T-helper 1 cell (primary cell): ENCODE measurements at regions not wholly inside any gene's neighbourhood (a gene's known extent, or its start where the extent isn't known, plus 50 kb on each side); places are given as distances from the start of the nearest gene placed in this dataset.

Source experiments
- DNase-seq, 5 donors: peaks; one replicate each; pipeline ENCODE4 v3.0.0-alpha.2; 2012 to 2020

- no peak for DNase-seq
Measured at GRCh38 chr3:35322070-35322469, 317.3 kb upstream of the ARPP21 start.

- no peak for DNase-seq
Measured at GRCh38 chr3:35335703-35336102, 303.6 kb upstream of the ARPP21 start.

- no peak for DNase-seq
Measured at GRCh38 chr3:35336601-35337000, 302.7 kb upstream of the ARPP21 start.

- DNase-seq = no peak
Measured at GRCh38 chr3:35338186-35338585, 301.1 kb upstream of the ARPP21 start.

GRCh38 chr3:35380196-35380595 lies 259.1 kb upstream of the ARPP21 start:
- DNase-seq = no peak

GRCh38 chr3:35383216-35383615 lies 256.1 kb upstream of the ARPP21 start:
- DNase-seq = no peak

- no peak for DNase-seq
Measured at GRCh38 chr3:35383719-35384555, 255.4 kb upstream of the ARPP21 start.

- no peak for DNase-seq
Measured at GRCh38 chr3:35385271-35385670, 254.1 kb upstream of the ARPP21 start.

GRCh38 chr3:35389907-35390306 lies 249.4 kb upstream of the ARPP21 start:
- no peak for DNase-seq

- no peak for DNase-seq
Measured at GRCh38 chr3:35392187-35392586, 247.1 kb upstream of the ARPP21 start.

GRCh38 chr3:35393901-35394799 lies 245.2 kb upstream of the ARPP21 start:
- DNase-seq = no peak

GRCh38 chr3:35394905-35395304 lies 244.4 kb upstream of the ARPP21 start:
- DNase-seq = no peak

- no peak for DNase-seq
Measured at GRCh38 chr3:35401671-35402070, 237.7 kb upstream of the ARPP21 start.

GRCh38 chr3:35404571-35404970 lies 234.8 kb upstream of the ARPP21 start:
- no peak for DNase-seq

GRCh38 chr3:35408882-35409281 lies 230.4 kb upstream of the ARPP21 start:
- DNase-seq = no peak

- DNase-seq = no peak
Measured at GRCh38 chr3:35409991-35410390, 229.3 kb upstream of the ARPP21 start.

- DNase-seq = no peak
Measured at GRCh38 chr3:35413483-35413882, 225.8 kb upstream of the ARPP21 start.

- no peak for DNase-seq
Measured at GRCh38 chr3:35417080-35417479, 222.2 kb upstream of the ARPP21 start.

GRCh38 chr3:35422101-35422500 lies 217.2 kb upstream of the ARPP21 start:
- DNase-seq = no peak

GRCh38 chr3:35422836-35423601 lies 216.3 kb upstream of the ARPP21 start:
- no peak for DNase-seq

- DNase-seq = no peak
Measured at GRCh38 chr3:35426366-35426958, 212.9 kb upstream of the ARPP21 start.

- no peak for DNase-seq
Measured at GRCh38 chr3:35437381-35437780, 201.9 kb upstream of the ARPP21 start.

- DNase-seq = no peak
Measured at GRCh38 chr3:35438101-35438500, 201.2 kb upstream of the ARPP21 start.
